ENCODE measurements at regions not wholly inside any gene's neighbourhood (a gene's known extent, or its start where the extent isn't known, plus 50 kb on each side); places are given as distances from the start of the nearest gene placed in this dataset.

DNA sequence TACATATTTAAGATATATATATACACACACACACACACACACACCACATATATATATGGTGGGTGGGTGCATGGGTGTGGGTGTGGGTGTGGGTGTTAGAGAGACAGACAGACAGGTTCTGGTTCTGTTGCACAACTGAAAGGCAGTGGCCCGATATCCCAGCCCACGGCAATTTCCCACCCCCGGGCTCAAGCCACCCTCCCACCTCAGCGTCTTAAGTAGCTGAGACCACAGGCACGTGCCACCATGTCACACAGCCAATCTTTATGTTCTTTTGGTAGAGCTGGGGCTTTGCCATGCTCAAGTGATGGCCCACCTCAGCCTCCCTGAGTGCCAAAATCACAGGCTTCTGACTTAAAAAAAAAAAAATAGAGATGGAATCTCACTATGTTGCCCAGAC is 417.8 kb upstream of the FOXG1 start:
- TF ChIP-seq, protein P1, sequence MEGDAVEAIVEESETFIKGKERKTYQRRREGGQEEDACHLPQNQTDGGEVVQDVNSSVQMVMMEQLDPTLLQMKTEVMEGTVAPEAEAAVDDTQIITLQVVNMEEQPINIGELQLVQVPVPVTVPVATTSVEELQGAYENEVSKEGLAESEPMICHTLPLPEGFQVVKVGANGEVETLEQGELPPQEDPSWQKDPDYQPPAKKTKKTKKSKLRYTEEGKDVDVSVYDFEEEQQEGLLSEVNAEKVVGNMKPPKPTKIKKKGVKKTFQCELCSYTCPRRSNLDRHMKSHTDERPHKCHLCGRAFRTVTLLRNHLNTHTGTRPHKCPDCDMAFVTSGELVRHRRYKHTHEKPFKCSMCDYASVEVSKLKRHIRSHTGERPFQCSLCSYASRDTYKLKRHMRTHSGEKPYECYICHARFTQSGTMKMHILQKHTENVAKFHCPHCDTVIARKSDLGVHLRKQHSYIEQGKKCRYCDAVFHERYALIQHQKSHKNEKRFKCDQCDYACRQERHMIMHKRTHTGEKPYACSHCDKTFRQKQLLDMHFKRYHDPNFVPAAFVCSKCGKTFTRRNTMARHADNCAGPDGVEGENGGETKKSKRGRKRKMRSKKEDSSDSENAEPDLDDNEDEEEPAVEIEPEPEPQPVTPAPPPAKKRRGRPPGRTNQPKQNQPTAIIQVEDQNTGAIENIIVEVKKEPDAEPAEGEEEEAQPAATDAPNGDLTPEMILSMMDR (IDR thresholded peaks at IDR 0.05; ENCODE audit: low read depth, low read length), result no peak
- no peaks in the 10 kb centered on the region for H3K9me3 ChIP-seq (ENCODE audit: low read depth)
- no peak for DNase-seq (ENCODE audit: low read depth in 1 of 2, low spot score in 1 of 2)

DNA sequence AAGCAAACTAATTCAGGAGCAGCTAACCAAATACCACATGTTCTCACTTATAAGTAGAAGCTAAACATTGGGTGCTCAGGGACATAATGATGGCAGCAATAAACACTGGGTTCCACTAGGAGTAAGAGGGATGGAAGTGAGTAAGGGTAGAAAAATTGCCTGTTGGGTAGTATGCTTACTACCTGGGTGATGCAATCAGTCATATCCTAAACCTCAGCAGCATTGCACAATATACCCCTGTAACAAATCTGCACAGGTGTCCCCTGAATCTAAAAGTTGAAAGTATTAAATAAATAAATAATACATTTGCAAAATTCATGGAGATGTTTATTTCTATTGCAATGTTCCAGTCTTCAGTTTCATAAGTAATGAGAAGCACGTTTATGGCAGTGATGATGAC is 409.8 kb upstream of the FOXG1 start:
- H3K36me3 ChIP-seq, result no peaks in the 10 kb centered on the region
- no peaks in the 10 kb centered on the region for H3K4me1 ChIP-seq (ENCODE audit: low read depth)
- no peaks in the 10 kb centered on the region for H3K27me3 ChIP-seq
- no peaks in the 10 kb centered on the region for H3K9me3 ChIP-seq (ENCODE audit: low read depth)
- TF ChIP-seq, protein P1 (IDR thresholded peaks at IDR 0.05; ENCODE audit: low read depth, low read length), result no peak
- H3K4me3 ChIP-seq, result no peak overlapping the region
- no peak overlapping the region for H3K27ac ChIP-seq
- no peak for DNase-seq (ENCODE audit: low read depth in 1 of 2, low spot score in 1 of 2)

More for the DNA sequence above, 417.8 kb upstream of the FOXG1 start:
- Histone ChIP-seq H3K36me3 (no peaks in the 10 kb centered on the region), H3K4me1 (ENCODE audit: low read depth) (no peaks in the 10 kb centered on the region), H3K27ac (no peak overlapping the region), H3K27me3 (no peaks in the 10 kb centered on the region), H3K4me3 (no peak overlapping the region)

DNA sequence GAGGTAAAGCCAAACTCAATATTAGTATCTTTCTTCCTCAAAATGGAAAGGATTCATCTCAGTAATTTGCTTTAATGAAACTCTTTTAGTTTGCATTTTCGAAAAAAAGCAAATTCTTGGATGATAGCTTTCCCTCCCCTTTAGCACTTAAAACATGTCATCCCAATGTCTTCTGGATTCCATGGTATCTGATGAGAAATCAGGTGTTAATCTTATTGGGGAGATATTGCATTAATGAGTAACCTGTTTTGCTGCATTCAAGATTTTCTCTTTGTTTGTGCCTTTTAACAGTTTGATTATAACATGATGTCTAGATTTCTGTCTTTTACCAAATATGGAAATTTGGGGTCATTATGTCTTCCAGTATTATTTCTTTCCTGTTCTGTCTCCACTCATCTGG is 405.1 kb upstream of the FOXG1 start:
- no peaks in the 10 kb centered on the region for H3K27me3 ChIP-seq
- no peak overlapping the region for H3K27ac ChIP-seq
- H3K4me3 ChIP-seq, result no peak overlapping the region
- H3K9me3 ChIP-seq (ENCODE audit: low read depth), result no peaks in the 10 kb centered on the region
- TF ChIP-seq, protein P1 (IDR thresholded peaks at IDR 0.05; ENCODE audit: low read depth, low read length), result no peak
- DNase-seq (ENCODE audit: low read depth in 1 of 2, low spot score in 1 of 2), result no peak
- no peaks in the 10 kb centered on the region for H3K36me3 ChIP-seq
- H3K4me1 ChIP-seq (ENCODE audit: low read depth), result no peaks in the 10 kb centered on the region

DNA sequence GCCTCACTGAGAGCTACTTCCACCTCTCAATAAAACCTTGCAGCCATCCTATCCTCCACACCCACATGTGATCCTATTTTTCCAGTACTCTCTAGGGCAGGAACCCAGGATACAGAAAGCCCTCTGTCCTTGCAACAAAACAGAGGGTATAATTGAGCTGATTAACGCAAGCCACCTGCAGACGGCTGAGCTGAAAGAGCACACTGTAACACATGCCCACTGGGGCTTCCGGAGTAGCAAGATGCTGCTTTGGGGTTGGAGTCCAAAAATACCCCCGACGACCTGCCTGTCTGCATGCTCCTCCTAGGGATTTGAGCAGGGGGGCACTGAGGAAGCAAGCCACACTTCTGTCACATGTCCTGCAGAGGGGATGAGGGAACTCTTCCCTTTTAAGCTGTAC is 401.1 kb upstream of the FOXG1 start:
- no peaks in the 10 kb centered on the region for H3K27me3 ChIP-seq
- H3K27ac ChIP-seq, result no peak overlapping the region
- DNase-seq (ENCODE audit: low read depth in 1 of 2, low spot score in 1 of 2), result no peak
- no peaks in the 10 kb centered on the region for H3K9me3 ChIP-seq (ENCODE audit: low read depth)
- H3K4me3 ChIP-seq, result no peak overlapping the region
- no peaks in the 10 kb centered on the region for H3K36me3 ChIP-seq
- TF ChIP-seq, protein P1 (IDR thresholded peaks at IDR 0.05; ENCODE audit: low read depth, low read length), result no peak
- no peaks in the 10 kb centered on the region for H3K4me1 ChIP-seq (ENCODE audit: low read depth)

DNA sequence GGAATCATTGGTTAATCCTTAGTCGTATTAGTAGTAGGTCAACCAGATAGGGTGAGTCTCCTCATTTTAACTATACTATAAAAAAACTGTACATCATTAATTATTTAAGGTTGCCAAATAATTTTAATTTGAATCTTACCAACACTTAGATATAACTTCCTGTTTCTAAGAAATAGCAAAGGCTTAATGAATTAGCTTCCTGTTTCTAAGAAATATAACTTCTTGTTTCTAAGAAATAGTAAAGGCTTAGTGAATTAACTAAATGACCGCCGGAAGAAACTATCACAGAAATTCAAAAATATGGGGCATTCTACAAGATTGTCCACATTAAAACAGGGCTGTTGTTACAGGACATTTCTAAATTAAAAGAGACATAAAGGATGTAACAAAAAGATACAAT is 392.9 kb upstream of the FOXG1 start:
- Histone ChIP-seq H3K27ac (no peak overlapping the region), H3K4me1 (ENCODE audit: low read depth) (no peaks in the 10 kb centered on the region), H3K27me3 (no peaks in the 10 kb centered on the region), H3K4me3 (no peak overlapping the region), H3K36me3 (no peaks in the 10 kb centered on the region), H3K9me3 (ENCODE audit: low read depth) (no peaks in the 10 kb centered on the region)
- no peak for DNase-seq (ENCODE audit: low read depth in 1 of 2, low spot score in 1 of 2)
- TF ChIP-seq, protein P1 (IDR thresholded peaks at IDR 0.05; ENCODE audit: low read depth, low read length), result no peak

DNA sequence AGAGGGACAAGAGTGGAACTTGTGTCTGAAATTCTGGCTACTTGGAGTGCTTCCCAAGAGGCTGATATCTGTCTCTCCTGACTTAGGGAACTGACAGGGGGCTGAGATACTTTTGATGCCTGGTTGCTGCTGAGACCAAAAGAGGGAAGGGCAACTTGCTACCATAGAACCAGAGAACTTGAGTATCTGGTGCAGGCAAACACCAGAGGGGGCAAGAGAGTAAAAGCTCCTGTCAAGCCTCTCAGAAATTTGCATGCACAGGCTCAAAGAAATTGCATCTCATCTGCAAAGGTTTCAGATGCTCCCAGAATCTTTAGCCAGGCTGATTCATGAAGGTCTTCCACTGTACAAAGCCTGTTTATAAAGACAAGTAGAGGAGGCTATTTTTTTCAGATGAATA is 391.3 kb upstream of the FOXG1 start:
- H3K9me3 ChIP-seq (ENCODE audit: low read depth), result no peaks in the 10 kb centered on the region
- H3K27ac ChIP-seq, result no peak overlapping the region
- TF ChIP-seq, protein P1 (IDR thresholded peaks at IDR 0.05; ENCODE audit: low read depth, low read length), result peak; percentile 76
- no peaks in the 10 kb centered on the region for H3K36me3 ChIP-seq
- peak; percentile 58 to 79 for DNase-seq (ENCODE audit: low read depth in 1 of 2, low spot score in 1 of 2)
- H3K4me1 ChIP-seq (ENCODE audit: low read depth), result no peaks in the 10 kb centered on the region
- H3K27me3 ChIP-seq, result no peaks in the 10 kb centered on the region
- no peak overlapping the region for H3K4me3 ChIP-seq
